H1 (cell line): ENCODE measurements at regions not wholly inside any gene's neighbourhood (a gene's known extent, or its start where the extent isn't known, plus 50 kb on each side); places are given as distances from the start of the nearest gene placed in this dataset.

Source experiments
- ATF3 ChIP-seq: IDR thresholded peaks from 2 replicates; pipeline ENCODE4 v1.6.1; 2011; ENCODE audit warnings: low read depth, mild to moderate bottlenecking, low read length; ENCODE audit not compliant: insufficient read depth
- CTCF ChIP-seq, 3 experiments: IDR thresholded peaks; 1 replicate in 2 of 3; 2 replicates in 1 of 3; pipeline versions ENCODE4 v1.5.1 to v1.6.1; 2011; ENCODE audit warnings: low read length in 3 of 3, mild to moderate bottlenecking in 3 of 3, inconsistent platforms in 2 of 3, low read depth in 1 of 3, moderate library complexity in 1 of 3; ENCODE audit not compliant: insufficient read depth in 1 of 3; ENCODE audit errors: control extremely low read depth in 1 of 3
- EZH2 ChIP-seq: fragments of 200-600 bp; sonication (generic); IDR thresholded peaks from 2 replicates; pipeline ENCODE4 v1.7.1; 2012; ENCODE audit warnings: low read depth, mild to moderate bottlenecking, moderate library complexity, low read length, inconsistent platforms; ENCODE audit not compliant: severe bottlenecking
- HDAC2 ChIP-seq, 2 experiments: fragments of 300-600 bp in 1 of 2; sonication (generic) in 1 of 2; IDR thresholded peaks; 2 replicates each; pipeline ENCODE4 v1.6.1; 2011 to 2012; ENCODE audit warnings: low read depth in 2 of 2, low read length in 2 of 2, mild to moderate bottlenecking in 2 of 2, moderate library complexity in 2 of 2, borderline replicate concordance in 1 of 2, inconsistent platforms in 1 of 2
- KDM4A ChIP-seq: IDR thresholded peaks from one replicate; pipeline ENCODE4 v1.7.1; 2012; ENCODE audit warnings: low read depth, mild to moderate bottlenecking, moderate library complexity, low read length, inconsistent platforms; ENCODE audit not compliant: severe bottlenecking
- POLR2A ChIP-seq, 2 experiments: IDR thresholded peaks; 1 replicate in 1 of 2; 2 replicates in 1 of 2; pipeline ENCODE4 v1.6.1; 2011; ENCODE audit warnings: low read depth in 2 of 2, low read length in 2 of 2, mild to moderate bottlenecking in 2 of 2; ENCODE audit errors: control extremely low read depth in 1 of 2
- SUZ12 ChIP-seq: fragments of 200-600 bp; sonication (generic); IDR thresholded peaks from 2 replicates; pipeline ENCODE4 v1.6.1; 2012; ENCODE audit warnings: mild to moderate bottlenecking, inconsistent platforms, low read length, moderate library complexity, mixed read lengths
- TAF1 ChIP-seq: IDR thresholded peaks from 2 replicates; pipeline ENCODE4 v1.6.1; 2011; ENCODE audit warnings: mild to moderate bottlenecking, low read depth, low read length
- TBP ChIP-seq: IDR thresholded peaks from 2 replicates; pipeline ENCODE4 v1.6.1; 2011; ENCODE audit warnings: low read depth, low read length, improper control_type of control experiment
- TCF12 ChIP-seq: IDR thresholded peaks from 2 replicates; pipeline ENCODE4 v1.6.1; 2011; ENCODE audit warnings: low read depth, mild to moderate bottlenecking, low read length
- TEAD4 ChIP-seq: IDR thresholded peaks from 2 replicates; pipeline ENCODE4 v1.6.1; 2012; ENCODE audit warnings: low read depth, low read length, inconsistent platforms, mixed read lengths
- USF2 ChIP-seq: IDR thresholded peaks from 2 replicates; pipeline ENCODE4 v1.6.1; 2011; ENCODE audit warnings: low read length, improper control_type of control experiment
- YY1 ChIP-seq: IDR thresholded peaks from 2 replicates; pipeline ENCODE4 v1.6.1; 2011; ENCODE audit warnings: low read depth, mild to moderate bottlenecking, low read length

- TF ChIP-seq CTCF (IDR thresholded peaks at IDR 0.05; ENCODE audit: control extremely low read depth in 1 of 3, insufficient read depth in 1 of 3, low read depth in 1 of 3, low read length in 3 of 3): no peak
- TF ChIP-seq USF2: no peak
- TF ChIP-seq EZH2: no peak
- TF ChIP-seq YY1: no peak
- TF ChIP-seq TAF1: no peak
- no peak for TF ChIP-seq SUZ12
- no peak for TF ChIP-seq ATF3
- TF ChIP-seq TEAD4: no peak
- TF ChIP-seq TCF12: no peak
- no peak for TF ChIP-seq HDAC2 (IDR thresholded peaks at IDR 0.05; ENCODE audit: borderline replicate concordance in 1 of 2, low read depth in 2 of 2, low read length in 2 of 2)
- TF ChIP-seq POLR2A (IDR thresholded peaks at IDR 0.05; ENCODE audit: control extremely low read depth in 1 of 2, low read depth in 2 of 2, low read length in 2 of 2): no peak
- no peak for TF ChIP-seq KDM4A
- no peak for TF ChIP-seq TBP
These were observed 181.4 kb upstream of the WSCD1 start for GRCh38 chr17:5888811-5889210.
